Peyer's patch (tissue), 4 donors: ENCODE measurements at regions not wholly inside any gene's neighbourhood (a gene's known extent, or its start where the extent isn't known, plus 50 kb on each side); places are given as distances from the start of the nearest gene placed in this dataset.
A peak's percentile ranks its signal among the peaks of the same experiment; 100 is the strongest.

ENCODE experiments used
- DNase-seq, 3 donors: peaks; one replicate each; pipeline ENCODE4 v3.0.0-alpha.2; 2017 to 2019
- H3K27ac ChIP-seq, 4 donors: fragments of 200-600 bp; sonication (generic); one replicate each; pipeline ENCODE4 v1.5.1; 2016 to 2019
- H3K27me3 ChIP-seq, 2 donors: fragments of 200-600 bp; sonication (generic); one replicate each; pipeline ENCODE4 v1.5.1; 2019
- H3K36me3 ChIP-seq, 3 donors: fragments of 200-600 bp; sonication (generic); one replicate each; pipeline ENCODE4 v1.5.1; 2016 to 2019
- H3K4me1 ChIP-seq, 4 donors: fragments of 200-600 bp; sonication (generic); one replicate each; pipeline ENCODE4 v1.5.1; 2016 to 2019
- H3K4me3 ChIP-seq, 4 donors: fragments of 200-600 bp; sonication (generic); 1 replicate in 3 of 4; 2 replicates in 1 of 4; pipeline ENCODE4 v1.5.1; 2016 to 2019; ENCODE audit warnings: mild to moderate bottlenecking in 1 of 4
- H3K9me3 ChIP-seq, 4 donors: fragments of 200-600 bp; sonication (generic); one replicate each; pipeline ENCODE4 v1.5.1; 2016 to 2019; ENCODE audit warnings: mild to moderate bottlenecking in 1 of 4
- POLR2A ChIP-seq, 2 donors: fragments of 450-650 bp; IDR thresholded peaks; one replicate each; pipeline ENCODE4 v1.5.1; 2017; ENCODE audit warnings: antibody characterized with exemption in 2 of 2, mild to moderate bottlenecking in 2 of 2, moderate library complexity in 2 of 2
- TF ChIP-seq, protein P1 (sequence below), 6 experiments: fragments of 450-650 bp in 4 of 6; fragments of 200-600 bp in 2 of 6; sonication (generic) in 1 of 6; IDR thresholded peaks; one replicate each; pipeline ENCODE4 v1.5.1; 2017 to 2019; ENCODE audit warnings: antibody characterized with exemption in 6 of 6, mild to moderate bottlenecking in 3 of 6, moderate library complexity in 1 of 6

DNA sequence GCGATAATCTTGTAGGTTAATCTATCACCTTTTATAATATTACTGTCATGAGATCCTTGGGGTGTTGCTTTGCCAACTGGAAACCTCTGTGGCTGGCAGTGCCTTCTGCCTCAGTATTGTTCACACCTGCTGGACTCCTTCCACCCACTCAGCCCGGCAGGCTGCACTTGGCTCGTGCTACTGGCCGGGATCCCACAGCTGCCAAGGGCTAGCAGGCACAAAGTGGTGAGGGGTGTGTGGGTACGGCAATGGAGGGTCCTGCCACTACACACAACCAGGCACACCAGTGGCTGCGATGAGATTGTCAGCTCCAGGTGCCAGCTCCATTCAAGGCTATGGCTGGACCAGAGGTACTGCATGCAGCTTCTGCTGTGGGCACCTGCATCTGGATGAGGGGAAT lies 191.2 kb upstream of the LYPLAL1 start:
- no peak overlapping the region for H3K27ac ChIP-seq
- H3K36me3 ChIP-seq, result no peaks in the 10 kb centered on the region
- TF ChIP-seq, protein P1, sequence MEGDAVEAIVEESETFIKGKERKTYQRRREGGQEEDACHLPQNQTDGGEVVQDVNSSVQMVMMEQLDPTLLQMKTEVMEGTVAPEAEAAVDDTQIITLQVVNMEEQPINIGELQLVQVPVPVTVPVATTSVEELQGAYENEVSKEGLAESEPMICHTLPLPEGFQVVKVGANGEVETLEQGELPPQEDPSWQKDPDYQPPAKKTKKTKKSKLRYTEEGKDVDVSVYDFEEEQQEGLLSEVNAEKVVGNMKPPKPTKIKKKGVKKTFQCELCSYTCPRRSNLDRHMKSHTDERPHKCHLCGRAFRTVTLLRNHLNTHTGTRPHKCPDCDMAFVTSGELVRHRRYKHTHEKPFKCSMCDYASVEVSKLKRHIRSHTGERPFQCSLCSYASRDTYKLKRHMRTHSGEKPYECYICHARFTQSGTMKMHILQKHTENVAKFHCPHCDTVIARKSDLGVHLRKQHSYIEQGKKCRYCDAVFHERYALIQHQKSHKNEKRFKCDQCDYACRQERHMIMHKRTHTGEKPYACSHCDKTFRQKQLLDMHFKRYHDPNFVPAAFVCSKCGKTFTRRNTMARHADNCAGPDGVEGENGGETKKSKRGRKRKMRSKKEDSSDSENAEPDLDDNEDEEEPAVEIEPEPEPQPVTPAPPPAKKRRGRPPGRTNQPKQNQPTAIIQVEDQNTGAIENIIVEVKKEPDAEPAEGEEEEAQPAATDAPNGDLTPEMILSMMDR (IDR thresholded peaks at IDR 0.05), result no peak
- no peak for TF ChIP-seq POLR2A (IDR thresholded peaks at IDR 0.05)
- H3K9me3 ChIP-seq, result no peaks in the 10 kb centered on the region
- no peaks in the 10 kb centered on the region for H3K4me1 ChIP-seq
- H3K4me3 ChIP-seq, result no peak overlapping the region
- H3K27me3 ChIP-seq, result no peaks in the 10 kb centered on the region
- DNase-seq, result no peak

DNA sequence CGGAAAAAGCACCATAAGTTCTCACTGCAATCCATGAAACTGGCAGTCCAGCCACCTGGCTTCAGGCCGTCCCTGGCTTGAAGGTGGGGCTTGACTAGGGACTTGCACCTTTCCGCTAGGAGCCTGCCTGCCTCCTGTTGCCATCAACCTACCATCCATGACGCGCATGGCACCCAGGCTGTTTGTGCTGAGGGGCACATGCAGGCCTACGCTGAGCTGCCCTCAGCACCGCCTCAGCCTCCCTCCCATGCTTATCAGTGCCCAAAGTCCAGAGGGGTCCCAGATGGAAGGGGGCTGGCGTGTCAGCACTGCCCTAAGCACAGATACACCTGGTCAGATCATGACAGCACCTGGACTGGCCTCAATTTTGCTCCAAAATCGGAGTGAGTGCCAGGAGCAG lies 190.2 kb upstream of the LYPLAL1 start:
- Histone ChIP-seq H3K27me3 (no peaks in the 10 kb centered on the region), H3K4me3 (no peak overlapping the region), H3K9me3 (no peaks in the 10 kb centered on the region), H3K36me3 (no peaks in the 10 kb centered on the region), H3K27ac (no peak overlapping the region), H3K4me1 (no peaks in the 10 kb centered on the region)
- DNase-seq, result peak in 1 of 3 donors; percentile 39
- TF ChIP-seq, protein P1 (IDR thresholded peaks at IDR 0.05), result no peak
- no peak for TF ChIP-seq POLR2A (IDR thresholded peaks at IDR 0.05)

DNA sequence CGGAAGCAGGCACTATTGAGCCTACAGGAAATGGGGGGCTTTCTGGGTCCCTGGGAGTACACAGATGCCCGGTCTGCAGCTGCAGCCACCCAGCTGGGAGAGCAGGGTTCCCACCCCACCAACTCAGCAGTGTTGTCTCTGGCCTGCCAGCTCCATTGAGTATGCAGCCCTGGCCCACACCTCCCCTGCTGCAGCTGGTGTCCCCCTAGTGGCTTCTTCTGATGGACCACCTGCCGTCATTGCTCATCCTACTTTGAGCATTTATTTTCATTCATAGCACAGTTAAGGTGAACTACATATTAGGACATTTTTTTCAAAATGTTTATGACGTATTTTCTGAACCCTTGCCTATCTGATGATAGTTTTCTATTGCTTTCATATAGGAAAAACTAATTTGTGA lies 189.8 kb upstream of the LYPLAL1 start:
- Histone ChIP-seq H3K36me3 (no peaks in the 10 kb centered on the region), H3K27ac (no peak overlapping the region), H3K4me1 (no peaks in the 10 kb centered on the region), H3K9me3 (no peaks in the 10 kb centered on the region), H3K4me3 (no peak overlapping the region), H3K27me3 (no peaks in the 10 kb centered on the region)
- DNase-seq, result no peak
- TF ChIP-seq POLR2A (IDR thresholded peaks at IDR 0.05), result no peak
- TF ChIP-seq, protein P1 (IDR thresholded peaks at IDR 0.05), result no peak

DNA sequence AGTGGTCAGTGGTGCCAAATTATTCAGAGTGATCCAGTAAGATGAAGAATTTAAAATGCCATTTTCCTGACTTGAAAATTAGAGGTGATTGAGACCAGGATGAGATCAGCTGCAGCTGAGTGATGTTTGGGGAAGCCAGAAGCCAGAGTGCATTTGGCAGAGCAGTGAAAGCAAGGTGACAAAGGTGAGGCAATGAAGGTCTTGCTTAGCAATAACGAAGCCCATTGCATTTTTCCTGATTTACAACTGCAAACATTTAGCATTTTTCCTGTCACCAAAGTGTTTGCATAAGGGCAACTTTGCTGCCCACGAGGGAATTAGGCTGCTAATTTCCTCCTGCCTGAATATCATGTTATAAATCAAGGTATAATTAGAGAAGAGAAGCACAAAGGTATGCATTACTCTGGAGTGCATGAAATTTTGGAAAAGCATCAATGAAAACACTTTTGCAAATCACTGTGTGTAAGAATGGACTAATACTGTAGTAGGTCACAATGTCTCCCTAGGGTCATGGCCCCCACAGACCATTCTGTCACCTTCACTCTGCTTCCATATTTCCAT lies 188.2 kb upstream of the LYPLAL1 start:
- H3K36me3 ChIP-seq, result no peaks in the 10 kb centered on the region
- no peaks in the 10 kb centered on the region for H3K27me3 ChIP-seq
- H3K4me3 ChIP-seq, result no peak overlapping the region
- H3K4me1 ChIP-seq, result no peaks in the 10 kb centered on the region
- DNase-seq, result no peak
- H3K9me3 ChIP-seq, result no peaks in the 10 kb centered on the region
- H3K27ac ChIP-seq, result no peak overlapping the region
- TF ChIP-seq, protein P1 (IDR thresholded peaks at IDR 0.05), result no peak
- no peak for TF ChIP-seq POLR2A (IDR thresholded peaks at IDR 0.05)

DNA sequence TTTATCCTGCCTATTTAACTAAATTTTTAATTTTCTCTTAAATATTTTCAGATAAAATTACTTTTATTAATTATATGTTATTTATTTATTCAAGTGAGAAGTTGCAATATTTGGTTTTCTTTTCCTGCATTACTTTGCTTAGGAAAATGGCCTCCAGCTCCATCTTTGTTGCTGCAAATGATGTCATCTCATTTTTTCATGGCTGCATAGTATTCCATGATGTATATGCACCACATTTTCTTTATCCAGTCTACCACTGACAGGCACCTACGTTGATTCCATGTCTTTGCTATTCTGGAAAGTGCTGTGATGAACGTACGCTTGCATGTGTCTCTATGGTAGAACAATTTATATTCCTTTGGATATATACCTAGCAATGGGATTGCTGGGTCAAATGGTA lies 186.9 kb upstream of the LYPLAL1 start:
- Histone ChIP-seq H3K27me3 (no peaks in the 10 kb centered on the region), H3K27ac (no peak overlapping the region), H3K36me3 (no peaks in the 10 kb centered on the region), H3K9me3 (no peaks in the 10 kb centered on the region), H3K4me3 (no peak overlapping the region), H3K4me1 (no peaks in the 10 kb centered on the region)
- DNase-seq, result no peak
- no peak for TF ChIP-seq POLR2A (IDR thresholded peaks at IDR 0.05)
- TF ChIP-seq, protein P1 (IDR thresholded peaks at IDR 0.05), result no peak

DNA sequence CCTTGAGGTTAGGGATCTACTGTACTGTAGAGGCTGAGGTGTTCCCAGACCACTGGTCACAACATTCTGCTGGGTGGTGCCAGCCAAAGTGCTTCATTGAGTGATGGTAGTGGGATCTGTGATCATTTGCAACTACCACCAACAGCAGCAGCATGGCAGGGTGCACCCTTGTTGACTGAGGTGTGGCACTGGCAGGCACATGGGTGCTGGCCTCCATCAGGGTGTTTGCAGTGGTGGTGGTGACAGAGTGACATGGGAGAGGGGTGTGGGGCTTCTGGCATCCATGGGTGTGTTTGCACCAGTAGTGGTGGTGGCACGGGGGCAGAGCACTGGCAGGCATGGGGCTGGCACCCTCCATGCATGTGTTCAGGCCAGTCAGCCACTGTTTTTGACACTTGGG lies 183.7 kb upstream of the LYPLAL1 start:
- no peaks in the 10 kb centered on the region for H3K4me1 ChIP-seq
- no peaks in the 10 kb centered on the region for H3K9me3 ChIP-seq
- TF ChIP-seq, protein P1 (IDR thresholded peaks at IDR 0.05), result no peak
- TF ChIP-seq POLR2A (IDR thresholded peaks at IDR 0.05), result no peak
- no peak for DNase-seq
- H3K36me3 ChIP-seq, result no peaks in the 10 kb centered on the region
- no peak overlapping the region for H3K4me3 ChIP-seq
- no peak overlapping the region for H3K27ac ChIP-seq
- H3K27me3 ChIP-seq, result no peaks in the 10 kb centered on the region
